GM21381 (cell line): ENCODE measurements at regions not wholly inside any gene's neighbourhood (a gene's known extent, or its start where the extent isn't known, plus 50 kb on each side); places are given as distances from the start of the nearest gene placed in this dataset.

ENCODE experiments used
- ATAC-seq: cut with Tn5 transposase; IDR thresholded peaks from one replicate; pipeline ENCODE4 v1.9.1; 2021; ENCODE audit warnings: mild to moderate bottlenecking, moderate library complexity; ENCODE audit not compliant: unreplicated experiment

GRCh38 chr6:104326173-104327001 is 533.3 kb downstream of the HACE1 start:
- ATAC-seq, result peak; percentile 69

- no peak for ATAC-seq
These were observed 534.2 kb downstream of the HACE1 start for GRCh38 chr6:104325341-104326172.

DNA sequence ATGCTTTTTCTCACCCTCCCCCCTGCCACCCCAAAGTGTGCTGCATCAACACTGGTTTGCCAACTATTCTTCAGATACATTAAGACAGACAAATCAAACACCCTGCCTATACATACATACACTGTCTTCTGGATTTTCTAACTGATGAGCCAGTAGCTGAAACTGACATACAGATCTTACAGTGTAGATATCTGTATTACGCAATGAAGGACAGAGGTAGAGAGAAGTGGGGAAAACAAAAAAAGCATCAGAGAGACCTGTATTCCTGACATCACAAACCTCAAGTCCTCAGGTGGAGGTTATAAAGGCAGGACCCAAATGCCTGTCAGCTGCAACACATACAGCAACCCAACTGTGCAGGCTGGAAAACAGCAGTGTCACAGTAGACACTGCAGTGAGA is 535.4 kb downstream of the HACE1 start:
- no peak for ATAC-seq

DNA sequence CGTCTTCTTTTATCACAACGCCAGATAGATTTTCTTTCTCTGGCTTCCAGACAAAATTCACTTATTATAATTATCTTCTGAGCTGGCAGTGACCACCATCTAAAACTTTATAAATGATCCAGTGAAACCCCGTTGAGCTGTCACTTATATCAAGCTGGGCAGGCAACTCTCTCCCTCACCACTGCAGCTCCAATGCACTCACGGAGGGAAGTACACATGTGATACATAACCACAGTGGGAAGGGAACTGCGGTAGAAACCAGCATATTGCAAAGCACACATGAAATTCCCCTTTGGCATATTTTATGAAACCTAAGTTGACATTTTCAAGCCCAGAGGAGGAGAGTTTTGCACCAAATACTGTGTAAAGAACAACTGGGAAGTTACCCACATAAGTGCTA is 536.9 kb downstream of the HACE1 start:
- no peak for ATAC-seq

DNA sequence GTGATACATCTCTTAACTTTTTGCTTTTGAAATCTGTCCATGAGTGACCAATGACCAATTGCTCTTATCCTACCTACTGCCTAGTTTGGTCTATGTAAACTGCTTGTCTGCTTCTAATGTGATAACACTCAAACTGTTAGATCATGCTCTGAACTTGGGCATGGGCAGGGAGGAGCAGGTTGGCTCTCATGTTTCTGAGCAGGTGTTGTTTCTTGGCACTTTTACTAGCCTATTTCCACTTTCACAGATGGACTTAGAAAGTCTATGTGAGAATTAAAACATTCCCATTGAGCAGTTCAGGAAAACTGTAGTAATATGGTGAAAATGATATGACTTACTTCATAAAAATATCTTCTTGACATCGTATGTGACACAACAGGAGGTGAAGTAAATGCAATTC is 538.4 kb downstream of the HACE1 start:
- no peak for ATAC-seq

GRCh38 chr6:104320896-104321295 is 538.8 kb downstream of the HACE1 start:
- no peak for ATAC-seq

DNA sequence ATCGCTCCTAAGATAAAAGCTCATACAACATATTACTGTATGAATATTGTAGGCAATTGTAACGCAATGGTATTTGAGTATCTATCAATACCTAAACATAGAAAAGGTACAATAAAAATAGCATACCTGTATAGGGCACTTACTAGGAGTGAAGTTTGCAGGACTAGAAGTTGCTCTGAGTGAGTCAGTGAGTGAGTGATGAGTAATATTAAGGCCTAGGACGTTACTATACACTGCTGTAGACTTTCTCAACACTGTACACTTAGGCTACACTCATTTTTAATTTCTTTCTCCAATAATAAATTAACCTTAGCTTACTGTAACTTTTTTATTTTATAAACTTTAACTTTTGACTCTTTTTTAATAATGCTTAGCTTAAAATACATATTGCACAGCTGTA is 546.9 kb downstream of the HACE1 start:
- ATAC-seq, result no peak

DNA sequence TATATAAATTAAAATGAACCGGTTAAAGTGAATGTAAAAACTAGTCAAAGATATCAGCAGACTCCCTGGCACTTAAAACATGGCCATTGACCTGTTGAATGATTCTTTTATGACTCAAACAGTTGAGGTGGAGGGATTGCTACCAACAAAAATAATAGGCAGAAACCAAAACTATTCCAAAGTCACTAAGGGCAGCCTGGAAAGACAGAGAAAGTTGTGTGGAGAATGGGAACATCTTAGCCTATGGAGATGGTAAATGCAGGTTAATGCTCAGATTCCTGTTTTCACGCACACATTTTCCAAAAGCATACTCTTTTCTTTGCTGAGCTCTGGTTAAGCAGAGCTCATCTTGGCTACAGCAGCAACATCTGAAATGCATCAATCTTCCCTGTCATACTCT is 553.5 kb downstream of the HACE1 start:
- no peak for ATAC-seq

DNA sequence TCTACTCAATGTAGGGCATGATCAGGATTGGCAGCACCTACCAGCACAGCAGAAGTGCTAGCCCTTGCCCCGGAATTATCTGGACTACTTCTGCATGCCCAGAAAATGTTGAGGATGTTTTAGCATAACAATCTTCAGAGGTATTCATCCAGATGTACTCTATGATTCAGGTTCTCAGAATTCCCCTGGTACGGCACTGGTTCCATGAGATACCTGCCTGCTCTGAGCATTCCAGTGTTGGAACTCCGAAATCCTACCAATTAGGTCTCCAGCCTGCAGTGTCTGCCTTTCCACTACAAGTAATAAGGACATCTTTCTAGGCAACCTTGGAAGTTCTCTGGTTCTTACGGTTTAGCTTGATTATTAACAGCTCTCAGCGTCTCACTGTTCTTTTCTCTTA is 554.5 kb downstream of the HACE1 start:
- ATAC-seq, result no peak

GRCh38 chr6:104301951-104302350 is 557.8 kb downstream of the HACE1 start:
- no peak for ATAC-seq

DNA sequence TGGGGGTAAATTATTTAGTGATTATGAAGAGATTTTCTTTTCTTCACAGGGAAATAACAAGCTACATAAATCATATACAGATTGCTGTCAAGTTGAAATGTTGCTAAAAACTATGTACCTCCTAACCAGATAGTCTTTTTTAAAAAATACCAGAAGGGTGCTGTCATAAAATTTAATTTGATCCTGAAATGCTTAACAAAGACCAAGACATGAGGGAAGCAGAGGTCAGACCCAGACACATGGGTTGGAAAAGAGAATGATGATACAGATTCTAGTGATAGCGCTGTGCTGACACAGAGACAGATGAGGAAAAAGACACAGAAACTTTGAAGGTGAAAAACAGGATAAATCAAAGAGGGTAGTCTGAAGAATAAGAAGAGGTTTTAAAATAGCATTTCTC is 573.1 kb downstream of the HACE1 start:
- no peak for ATAC-seq

- no peak for ATAC-seq
These were observed 574.8 kb downstream of the HACE1 start for GRCh38 chr6:104284872-104285271.

DNA sequence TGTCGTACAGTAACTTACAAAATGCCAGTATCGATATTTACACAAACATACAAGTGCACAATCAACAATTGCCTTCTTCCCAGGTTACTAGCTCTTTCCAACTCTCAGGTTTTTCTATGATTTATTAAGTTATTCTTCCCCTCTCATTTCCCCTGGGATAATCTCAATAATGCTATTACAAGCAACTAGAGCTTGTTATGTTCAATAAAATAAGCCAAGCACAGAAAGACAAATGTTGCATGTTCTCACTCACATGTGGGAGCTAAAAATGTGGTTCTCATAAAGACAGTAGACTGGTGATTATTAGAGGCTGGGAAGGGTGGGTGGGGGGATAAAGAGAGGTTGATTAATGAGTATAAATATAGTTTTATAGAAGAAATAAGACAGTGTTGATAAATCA is 577.1 kb downstream of the HACE1 start:
- ATAC-seq, result no peak

DNA sequence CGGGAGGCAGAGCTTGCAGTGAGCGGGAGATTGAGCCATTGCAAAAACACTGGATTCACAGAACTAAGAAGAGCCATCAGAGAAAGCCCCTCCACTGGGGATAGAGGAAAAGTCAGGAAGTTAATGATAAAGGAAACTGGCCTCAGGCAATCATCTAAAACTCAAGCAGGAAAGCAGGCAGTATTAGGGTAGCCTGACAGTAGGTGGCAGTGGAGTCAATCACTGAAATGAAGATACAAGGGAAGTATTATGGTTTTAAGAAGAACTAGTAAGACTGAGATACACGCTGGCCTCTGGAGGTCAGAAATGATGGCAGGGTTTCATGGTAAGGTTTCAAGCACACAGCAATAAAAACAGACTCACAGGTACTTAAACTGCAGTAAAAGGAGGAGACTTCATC is 578.3 kb downstream of the HACE1 start:
- ATAC-seq, result no peak

DNA sequence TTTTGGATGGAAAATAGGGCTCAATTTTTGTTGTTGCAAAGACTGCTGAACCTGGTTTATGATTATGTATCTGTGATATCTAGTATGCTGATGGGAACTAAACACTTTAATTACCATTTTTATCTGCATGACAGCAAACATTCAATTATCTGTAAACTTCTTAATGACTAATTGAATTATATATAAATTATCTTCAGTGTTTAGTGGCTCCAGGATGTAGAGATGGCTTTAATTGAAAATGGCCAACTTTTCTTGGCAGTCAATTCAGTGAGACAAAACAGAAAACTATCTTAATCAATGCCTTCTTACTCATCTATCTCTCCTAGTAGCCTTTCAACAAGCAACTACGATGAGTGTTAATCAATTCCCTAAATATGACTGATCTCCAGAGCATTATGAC is 591.3 kb downstream of the HACE1 start:
- ATAC-seq, result no peak

DNA sequence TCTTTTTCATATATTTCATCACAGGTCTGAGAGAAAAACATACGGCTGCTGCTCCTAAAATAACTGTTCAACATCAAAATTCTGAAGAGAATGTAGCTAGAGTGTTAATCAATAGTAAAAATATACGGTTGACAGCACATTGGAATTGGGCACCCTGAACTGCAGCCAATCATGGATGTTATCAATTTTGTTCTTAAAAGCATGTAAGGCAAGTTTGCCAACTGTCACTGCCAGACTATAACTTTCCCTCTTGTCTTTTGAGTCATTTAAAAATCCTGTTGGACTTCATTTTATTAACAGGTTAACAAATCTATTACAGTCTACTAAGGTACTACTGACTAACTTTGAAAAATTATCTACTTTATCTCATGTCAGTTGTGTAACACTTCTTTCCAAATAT is 592.8 kb downstream of the HACE1 start:
- ATAC-seq, result no peak

- no peak for ATAC-seq
These were observed 603.1 kb downstream of the HACE1 start for GRCh38 chr6:104256646-104257045.

DNA sequence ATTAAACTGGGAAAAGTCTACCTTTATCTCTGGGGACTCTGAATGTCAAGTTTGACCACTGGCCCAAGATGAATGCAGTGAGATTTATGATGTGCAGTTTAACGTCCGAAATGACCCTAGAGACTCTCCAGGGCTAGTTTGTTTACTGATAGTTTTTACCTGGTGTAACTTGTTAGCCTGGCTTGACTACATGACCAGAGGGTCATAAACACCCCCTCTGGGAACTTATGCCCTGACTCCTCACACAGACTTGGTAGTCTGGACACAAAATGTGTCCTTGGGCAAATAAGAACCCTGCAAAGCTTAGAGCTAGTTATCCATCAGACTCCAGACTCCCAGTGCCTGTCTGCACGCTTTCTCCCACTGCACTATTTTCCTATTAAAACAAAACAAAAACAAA is 606.5 kb downstream of the HACE1 start:
- no peak for ATAC-seq

DNA sequence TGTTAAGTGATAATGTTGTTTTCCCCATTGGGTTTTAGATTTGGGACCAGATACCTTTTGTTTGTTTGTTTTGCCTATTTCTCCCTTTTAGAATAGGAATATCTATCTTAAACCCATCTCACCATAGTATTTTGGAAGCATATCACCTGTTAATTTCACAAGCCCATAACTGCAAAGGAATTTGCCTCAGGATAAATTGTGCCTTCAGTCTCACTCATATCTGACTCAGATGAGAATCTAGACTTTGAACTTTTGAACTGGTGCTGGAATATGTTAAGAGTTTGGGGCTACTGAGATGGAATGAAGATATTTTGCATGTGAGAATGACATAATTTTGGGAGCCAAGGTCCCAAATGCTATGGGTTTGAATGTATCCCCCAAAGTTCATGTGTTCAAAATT is 607.4 kb downstream of the HACE1 start:
- no peak for ATAC-seq

GRCh38 chr6:104251651-104252050 is 608.1 kb downstream of the HACE1 start:
- ATAC-seq, result no peak

DNA sequence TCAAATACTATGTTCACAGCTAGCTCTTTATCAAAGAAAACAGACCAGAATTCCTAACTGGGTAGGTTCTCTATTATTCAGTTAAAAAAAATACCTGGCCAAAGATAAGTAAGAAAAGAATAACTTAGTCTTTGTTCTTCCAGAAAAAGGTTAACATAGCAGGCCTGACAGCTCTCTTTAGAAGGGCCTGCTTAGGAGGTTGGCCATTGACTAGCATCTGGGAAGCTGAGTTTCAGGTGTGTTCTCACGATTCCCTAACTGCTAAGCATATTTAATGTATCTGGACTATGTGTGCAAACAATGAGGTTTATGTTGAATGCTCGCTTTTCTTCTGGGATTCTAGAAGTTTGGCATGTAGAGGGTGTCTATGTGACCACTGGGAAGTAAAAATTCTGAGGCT is 618.9 kb downstream of the HACE1 start:
- no peak for ATAC-seq

DNA sequence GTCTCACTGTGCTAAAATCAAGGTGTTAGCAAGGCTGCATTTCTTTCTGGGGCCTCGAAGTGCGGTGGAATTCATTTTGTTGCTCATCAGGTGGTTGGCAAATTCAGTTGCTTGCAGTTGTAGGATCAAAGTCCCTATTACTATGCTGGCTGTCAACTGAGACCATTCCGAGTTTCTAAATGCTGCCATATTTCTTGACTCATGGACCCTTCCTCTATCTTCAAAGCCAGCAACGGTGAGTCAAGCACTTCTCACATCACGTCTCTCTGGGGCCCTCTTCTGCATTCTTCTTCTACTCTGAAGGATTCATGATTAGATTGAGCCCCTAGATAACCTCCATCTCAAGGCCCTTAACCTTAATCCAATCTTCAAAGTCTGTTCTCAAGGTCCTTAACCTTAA is 619.7 kb downstream of the HACE1 start:
- no peak for ATAC-seq
